Cardiac muscle cell (in vitro differentiated cells and primary cell): ENCODE measurements at regions not wholly inside any gene's neighbourhood (a gene's known extent, or its start where the extent isn't known, plus 50 kb on each side); places are given as distances from the start of the nearest gene placed in this dataset.
"Not testable (repeated sequence)": the region's sequence is repeated elsewhere in the genome, so short reads cannot be mapped to it uniquely, and the experiment has no call there.

Experiments used
- DNase-seq, 2 donors: peaks; one replicate each; pipeline versions ENCODE4 v3.0.0 to v3.0.0-alpha.2; 2010 to 2017; ENCODE audit warnings: low read depth in 1 of 2, low spot score in 1 of 2
- H3K27ac ChIP-seq: fragments of 200-600 bp; sonication (generic); 2 replicates; pipeline ENCODE4 v1.5.1; 2016
- H3K27me3 ChIP-seq: fragments of 200-600 bp; sonication (generic); 2 replicates; pipeline ENCODE4 v1.6.0; 2016; ENCODE audit warnings: control low read depth
- H3K36me3 ChIP-seq: fragments of 200-600 bp; sonication (generic); 2 replicates; pipeline ENCODE4 v1.5.1; 2016; ENCODE audit warnings: control low read depth
- H3K4me1 ChIP-seq: fragments of 200-600 bp; sonication (generic); 2 replicates; pipeline ENCODE4 v1.8.1; 2017; ENCODE audit warnings: low read depth, mild to moderate bottlenecking, mixed run types
- H3K4me3 ChIP-seq: fragments of 200-600 bp; sonication (generic); 2 replicates; pipeline ENCODE4 v1.5.1; 2016; ENCODE audit warnings: mild to moderate bottlenecking
- H3K9me3 ChIP-seq: fragments of 200-600 bp; sonication (generic); 2 replicates; pipeline ENCODE4 v1.5.1; 2017; ENCODE audit warnings: low read depth, mild to moderate bottlenecking, control low read depth
- CTCF ChIP-seq: IDR thresholded peaks from 2 replicates; pipeline ENCODE4 v1.5.1; 2012; ENCODE audit warnings: low read depth, mild to moderate bottlenecking, low read length

DNA sequence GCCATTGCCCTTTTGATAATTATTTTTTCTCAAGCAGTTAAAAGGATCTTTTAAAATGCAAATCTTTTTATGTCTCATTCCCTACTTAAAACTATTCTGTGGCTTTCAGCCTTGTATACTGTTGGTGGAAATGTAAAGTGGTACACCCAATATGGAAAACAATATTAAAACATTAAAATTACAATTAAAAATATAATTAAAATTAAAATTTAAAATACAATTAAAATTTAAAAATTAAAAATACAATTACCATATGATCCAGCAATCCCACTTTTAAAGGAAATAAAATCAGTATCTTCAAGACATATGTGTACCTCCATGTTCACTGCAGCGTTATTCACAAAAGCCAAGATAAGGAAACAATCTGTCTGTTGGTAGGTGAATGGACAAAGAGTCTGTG lies 340.8 kb upstream of the TOM1L1 start:
- H3K36me3 ChIP-seq: no peaks in the 10 kb centered on the region
- no peaks in the 10 kb centered on the region for H3K27me3 ChIP-seq
- no peaks in the 10 kb centered on the region for H3K4me1 ChIP-seq
- no peak for DNase-seq
- no peak overlapping the region for H3K4me3 ChIP-seq
- no peak for TF ChIP-seq CTCF
- no peak overlapping the region for H3K27ac ChIP-seq
- no peaks in the 10 kb centered on the region for H3K9me3 ChIP-seq

DNA sequence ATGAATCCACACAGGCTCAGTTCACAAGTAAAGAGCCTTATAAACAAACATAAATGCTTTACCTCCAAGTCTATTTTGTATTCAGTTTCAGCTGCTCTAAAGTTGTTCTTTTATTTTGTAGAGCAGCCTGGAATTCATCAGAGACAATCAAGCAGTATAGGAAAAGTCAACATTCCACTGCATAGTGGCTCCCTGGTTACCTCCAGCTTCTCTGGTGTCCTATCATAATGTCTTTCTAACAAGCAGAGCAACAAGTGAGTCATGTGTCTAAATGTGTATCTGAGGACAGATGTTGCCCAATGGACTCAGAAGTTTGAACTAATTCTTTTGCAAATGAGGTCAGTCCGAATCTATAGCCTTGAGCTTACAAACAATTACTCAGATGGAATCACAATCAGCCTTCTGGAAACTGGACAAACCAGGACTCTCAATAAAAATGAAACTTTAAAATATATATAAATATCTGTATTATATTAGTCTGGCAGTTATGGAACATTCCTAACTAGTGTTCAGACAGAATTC lies 292.0 kb upstream of the TOM1L1 start:
- no peak for TF ChIP-seq CTCF
- Histone ChIP-seq H3K27ac (no peak overlapping the region), H3K9me3 (no peaks in the 10 kb centered on the region), H3K4me3 (no peak overlapping the region), H3K36me3 (no peaks in the 10 kb centered on the region), H3K4me1 (no peaks in the 10 kb centered on the region), H3K27me3 (no peaks in the 10 kb centered on the region)
- no peak for DNase-seq

DNA sequence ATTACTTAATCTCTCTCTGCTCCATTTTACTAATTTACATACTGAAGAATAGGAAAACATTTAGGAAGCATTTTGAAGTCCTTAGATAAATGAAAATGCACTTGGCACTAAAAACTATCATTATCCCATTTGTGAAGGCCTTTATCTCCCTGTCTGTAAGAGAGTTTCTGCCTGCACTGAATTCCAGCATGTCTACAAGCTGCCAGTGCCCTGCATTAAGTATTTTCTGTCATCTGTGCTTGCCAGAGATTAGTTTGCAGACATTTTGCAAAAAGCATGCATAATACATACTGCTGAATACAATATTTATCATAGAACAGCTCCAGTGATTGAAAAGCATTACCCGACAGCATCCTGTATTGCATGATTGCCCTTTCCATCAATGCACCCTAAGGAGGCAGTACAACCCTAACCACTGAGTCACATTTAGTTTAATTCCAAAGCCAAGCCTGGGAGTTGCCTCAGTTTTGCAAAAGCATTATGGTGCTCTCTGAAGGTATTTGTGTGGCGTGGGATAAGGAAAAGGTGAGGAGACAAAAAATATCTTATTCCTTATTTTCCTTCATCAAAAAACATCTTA lies 280.2 kb upstream of the TOM1L1 start:
- Histone ChIP-seq H3K9me3 (no peaks in the 10 kb centered on the region), H3K27me3 (no peaks in the 10 kb centered on the region), H3K27ac (no peak overlapping the region), H3K4me1 (peaks cover 8% of the 10 kb centered on the region), H3K4me3 (no peak overlapping the region), H3K36me3 (no peaks in the 10 kb centered on the region)
- TF ChIP-seq CTCF: no peak
- peak in 1 of 2 donors; percentile 8 for DNase-seq

GRCh38 chr17:54623746-54624145 lies 276.9 kb upstream of the TOM1L1 start:
- Histone ChIP-seq H3K27me3 (no peaks in the 10 kb centered on the region), H3K9me3 (no peaks in the 10 kb centered on the region), H3K27ac (no peak overlapping the region), H3K4me3 (no peak overlapping the region), H3K4me1 (peaks cover 14% of the 10 kb centered on the region), H3K36me3 (no peaks in the 10 kb centered on the region)
- TF ChIP-seq CTCF: no peak
- DNase-seq: no peak

GRCh38 chr17:54626146-54626703 lies 274.4 kb upstream of the TOM1L1 start:
- Histone ChIP-seq H3K9me3 (no peaks in the 10 kb centered on the region), H3K36me3 (no peaks in the 10 kb centered on the region), H3K4me1 (peaks cover 6% of the 10 kb centered on the region), H3K27ac (no peak overlapping the region), H3K27me3 (no peaks in the 10 kb centered on the region), H3K4me3 (no peak overlapping the region)
- TF ChIP-seq CTCF: no peak
- peak in 1 of 2 donors; percentile 1 for DNase-seq

GRCh38 chr17:54639426-54639825 lies 261.2 kb upstream of the TOM1L1 start:
- not testable (repeated sequence) for H3K27ac ChIP-seq, H3K27me3 ChIP-seq, H3K9me3 ChIP-seq, H3K4me1 ChIP-seq, DNase-seq, H3K36me3 ChIP-seq, H3K4me3 ChIP-seq
